ENCODE measurements at regions not wholly inside any gene's neighbourhood (a gene's known extent, or its start where the extent isn't known, plus 50 kb on each side); places are given as distances from the start of the nearest gene placed in this dataset.

GRCh38 chr5:1641041-1641440, 117.3 kb upstream of the LPCAT1 start:
- TF ChIP-seq ZNF274 (IDR thresholded peaks at IDR 0.05; ENCODE audit: low read depth, low read length) (no peak), YY1 (IDR thresholded peaks at IDR 0.05; ENCODE audit: insufficient read depth, insufficient read length) (no peak), SUZ12 (IDR thresholded peaks at IDR 0.05; ENCODE audit: extremely low read depth, insufficient read depth, insufficient read length) (no peak)
